Esophagus squamous epithelium (tissue), 5 donors: ENCODE measurements at regions not wholly inside any gene's neighbourhood (a gene's known extent, or its start where the extent isn't known, plus 50 kb on each side); places are given as distances from the start of the nearest gene placed in this dataset.

Source experiments
- DNase-seq: peaks from one replicate; lab custom pipeline; 2025; lab: John Stamatoyannopoulos, UW
- H3K27ac ChIP-seq, 4 donors: fragments of 200-600 bp; sonication (generic); one replicate each; pipeline ENCODE4 v1.5.1; 2016 to 2019; ENCODE audit warnings: mild to moderate bottlenecking in 1 of 4
- H3K27me3 ChIP-seq, 4 donors: fragments of 200-600 bp; sonication (generic); 1 replicate in 3 of 4; 2 replicates in 1 of 4; pipeline versions ENCODE4 v1.5.1 to v1.6.0; 2017 to 2021; ENCODE audit warnings: antibody characterized with exemption in 1 of 4
- H3K36me3 ChIP-seq, 3 donors: fragments of 200-600 bp; sonication (generic); one replicate each; pipeline ENCODE4 v1.5.1; 2016 to 2019
- H3K4me1 ChIP-seq, 3 donors: fragments of 200-600 bp; sonication (generic); one replicate each; pipeline ENCODE4 v1.5.1; 2017 to 2019
- H3K4me3 ChIP-seq, 4 donors: fragments of 200-600 bp; sonication (generic); 1 replicate in 3 of 4; 2 replicates in 1 of 4; pipeline ENCODE4 v1.5.1; 2016 to 2019; ENCODE audit warnings: mild to moderate bottlenecking in 2 of 4, moderate library complexity in 1 of 4
- H3K9me3 ChIP-seq, 3 donors: fragments of 200-600 bp; sonication (generic); one replicate each; pipeline ENCODE4 v1.5.1; 2016 to 2019
- POLR2A ChIP-seq, 4 donors: fragments of 450-650 bp; IDR thresholded peaks; one replicate each; pipeline ENCODE4 v1.6.1; 2017; ENCODE audit warnings: antibody characterized with exemption in 4 of 4, mild to moderate bottlenecking in 4 of 4, moderate library complexity in 3 of 4
- WGBS, 2 donors: methylation state at CpG; one replicate each; pipeline ENCODE4 v1.1.5; 2018; 5-methylcytosine and 5-hydroxymethylcytosine counted together
- intact Hi-C: fragments of 100-400 bp; cut with DNase I; formaldehyde crosslinking; loops from one replicate; pipeline ENCODE4 v1.15.0; 2022
- TF ChIP-seq, protein P1 (sequence below), 6 experiments: fragments of 450-650 bp in 4 of 6; fragments of 200-600 bp in 2 of 6; sonication (generic) in 2 of 6; IDR thresholded peaks; one replicate each; pipeline ENCODE4 v1.5.1; 2016 to 2019; ENCODE audit warnings: antibody characterized with exemption in 6 of 6, mild to moderate bottlenecking in 4 of 6, moderate library complexity in 4 of 6
- donor health status: DM: yes; HTN: yes; CAD: no.

DNA sequence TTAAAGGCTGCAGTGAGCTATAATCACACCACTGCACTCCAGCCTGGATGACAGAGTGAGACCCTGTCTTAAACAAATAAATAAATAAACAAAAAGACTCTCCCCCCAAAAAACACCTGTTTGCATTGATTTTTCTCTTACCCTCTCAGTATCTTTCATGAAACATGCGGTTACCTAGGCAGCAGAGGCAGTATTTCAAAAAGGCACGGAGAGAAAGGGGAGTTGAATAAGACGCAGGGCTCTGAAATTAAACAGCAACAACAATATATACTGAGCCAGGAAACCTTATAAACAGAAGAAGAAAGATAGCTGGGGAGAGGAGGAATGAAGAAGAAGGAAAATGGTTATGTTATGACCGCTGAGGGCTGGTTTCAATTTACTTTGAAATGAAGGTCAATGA, 277.6 kb downstream of the BTG1 start:
- no peaks in the 10 kb centered on the region for H3K9me3 ChIP-seq
- no peak for DNase-seq
- H3K36me3 ChIP-seq, result no peaks in the 10 kb centered on the region
- no peak overlapping the region for H3K4me3 ChIP-seq
- H3K4me1 ChIP-seq, result peaks cover 0 to 12% (median 0%) of the 10 kb centered on the region in 3 donors
- WGBS, 2 donors, result 88 to 91% methylated on average over 4 of the region's 4 CpGs
- intact Hi-C loops, result no loop called here
- H3K27ac ChIP-seq, result no peak overlapping the region
- TF ChIP-seq POLR2A (IDR thresholded peaks at IDR 0.05), result no peak
- TF ChIP-seq, protein P1, sequence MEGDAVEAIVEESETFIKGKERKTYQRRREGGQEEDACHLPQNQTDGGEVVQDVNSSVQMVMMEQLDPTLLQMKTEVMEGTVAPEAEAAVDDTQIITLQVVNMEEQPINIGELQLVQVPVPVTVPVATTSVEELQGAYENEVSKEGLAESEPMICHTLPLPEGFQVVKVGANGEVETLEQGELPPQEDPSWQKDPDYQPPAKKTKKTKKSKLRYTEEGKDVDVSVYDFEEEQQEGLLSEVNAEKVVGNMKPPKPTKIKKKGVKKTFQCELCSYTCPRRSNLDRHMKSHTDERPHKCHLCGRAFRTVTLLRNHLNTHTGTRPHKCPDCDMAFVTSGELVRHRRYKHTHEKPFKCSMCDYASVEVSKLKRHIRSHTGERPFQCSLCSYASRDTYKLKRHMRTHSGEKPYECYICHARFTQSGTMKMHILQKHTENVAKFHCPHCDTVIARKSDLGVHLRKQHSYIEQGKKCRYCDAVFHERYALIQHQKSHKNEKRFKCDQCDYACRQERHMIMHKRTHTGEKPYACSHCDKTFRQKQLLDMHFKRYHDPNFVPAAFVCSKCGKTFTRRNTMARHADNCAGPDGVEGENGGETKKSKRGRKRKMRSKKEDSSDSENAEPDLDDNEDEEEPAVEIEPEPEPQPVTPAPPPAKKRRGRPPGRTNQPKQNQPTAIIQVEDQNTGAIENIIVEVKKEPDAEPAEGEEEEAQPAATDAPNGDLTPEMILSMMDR (IDR thresholded peaks at IDR 0.05), result no peak
- H3K27me3 ChIP-seq, result no peaks in the 10 kb centered on the region

DNA sequence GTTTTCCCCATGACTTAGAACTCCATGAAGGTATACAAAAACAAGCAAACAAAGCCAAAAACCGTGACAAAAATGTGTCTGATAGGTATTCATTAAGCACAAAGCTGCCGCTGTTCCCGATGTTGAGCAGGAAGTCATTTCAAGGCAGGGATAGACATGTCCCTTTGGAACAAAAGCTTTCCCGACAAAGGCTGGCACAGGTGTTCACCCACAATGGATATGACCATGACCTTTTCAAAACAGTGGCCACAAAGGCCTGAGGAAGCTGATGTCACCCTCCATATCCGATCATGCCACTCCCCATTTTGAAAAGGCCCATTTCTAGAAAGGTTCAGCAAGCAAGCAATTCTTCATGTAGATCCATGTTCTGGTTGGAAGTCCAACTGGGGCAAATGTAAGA, 279.1 kb downstream of the BTG1 start:
- H3K27me3 ChIP-seq, result no peaks in the 10 kb centered on the region
- DNase-seq, result no peak
- H3K4me3 ChIP-seq, result no peak overlapping the region
- WGBS, 2 donors, result 39 to 46% methylated on average over 5 of the region's 5 CpGs
- no peak overlapping the region for H3K27ac ChIP-seq
- no peak for TF ChIP-seq POLR2A (IDR thresholded peaks at IDR 0.05)
- TF ChIP-seq, protein P1 (IDR thresholded peaks at IDR 0.05), result no peak
- intact Hi-C loops, result no loop called here
- H3K36me3 ChIP-seq, result no peaks in the 10 kb centered on the region
- H3K4me1 ChIP-seq, result peaks cover 0 to 12% (median 0%) of the 10 kb centered on the region in 3 donors
- no peaks in the 10 kb centered on the region for H3K9me3 ChIP-seq

DNA sequence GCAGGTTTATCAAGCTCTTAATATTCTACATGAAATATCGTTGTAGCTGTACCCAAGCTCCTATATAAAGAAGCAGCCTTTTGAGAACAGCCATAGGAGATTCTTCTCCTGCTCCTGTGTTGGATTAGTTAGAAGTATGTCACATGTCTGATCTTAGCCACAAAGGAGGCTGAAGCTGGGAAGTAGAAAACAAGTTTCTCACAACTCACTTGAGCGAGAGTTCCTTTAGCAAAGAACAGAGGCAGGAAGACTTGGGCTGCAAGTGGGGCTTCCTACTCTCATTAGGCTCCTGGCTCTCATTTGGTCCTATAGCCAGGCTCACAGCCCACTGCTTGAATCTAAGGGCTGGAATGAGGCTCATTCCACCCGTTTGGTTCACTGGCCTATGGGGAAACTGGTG, 281.9 kb downstream of the BTG1 start:
- H3K27ac ChIP-seq, result no peak overlapping the region
- H3K4me1 ChIP-seq, result no peaks in the 10 kb centered on the region
- DNase-seq, result no peak
- intact Hi-C loops, result no loop called here
- 87 to 91% methylated on average over 2 to 3 of the region's 3 CpGs for WGBS, 2 donors
- no peaks in the 10 kb centered on the region for H3K27me3 ChIP-seq
- no peaks in the 10 kb centered on the region for H3K9me3 ChIP-seq
- TF ChIP-seq, protein P1 (IDR thresholded peaks at IDR 0.05), result no peak
- no peak for TF ChIP-seq POLR2A (IDR thresholded peaks at IDR 0.05)
- no peaks in the 10 kb centered on the region for H3K36me3 ChIP-seq
- H3K4me3 ChIP-seq, result no peak overlapping the region

DNA sequence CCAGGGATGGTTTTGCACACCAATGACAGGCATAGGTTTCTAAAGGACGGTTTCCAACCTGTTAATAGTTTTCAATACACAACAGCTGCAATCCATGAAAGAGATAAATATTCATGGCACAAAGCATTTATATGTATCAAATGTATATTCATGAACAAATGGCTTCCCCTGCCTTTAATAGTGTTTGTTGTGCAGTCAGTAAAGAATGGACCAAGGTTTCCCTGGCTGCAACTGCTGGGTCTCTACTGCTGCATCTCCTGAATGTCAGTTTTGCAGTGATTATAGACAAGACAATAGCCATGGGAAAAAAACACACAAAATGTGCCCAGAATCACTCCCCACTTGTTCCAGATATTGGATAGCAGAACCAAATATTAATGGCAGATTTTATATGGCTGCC, 284.1 kb downstream of the BTG1 start:
- Histone ChIP-seq H3K36me3 (no peaks in the 10 kb centered on the region), H3K27me3 (no peaks in the 10 kb centered on the region), H3K27ac (no peak overlapping the region), H3K4me1 (no peaks in the 10 kb centered on the region), H3K4me3 (no peak overlapping the region), H3K9me3 (no peaks in the 10 kb centered on the region)
- WGBS, 2 donors, result 75 to 79% methylated on average over 1 of the region's 1 CpG
- intact Hi-C loops, result no loop called here
- TF ChIP-seq POLR2A (IDR thresholded peaks at IDR 0.05), result no peak
- TF ChIP-seq, protein P1 (IDR thresholded peaks at IDR 0.05), result no peak
- no peak for DNase-seq

DNA sequence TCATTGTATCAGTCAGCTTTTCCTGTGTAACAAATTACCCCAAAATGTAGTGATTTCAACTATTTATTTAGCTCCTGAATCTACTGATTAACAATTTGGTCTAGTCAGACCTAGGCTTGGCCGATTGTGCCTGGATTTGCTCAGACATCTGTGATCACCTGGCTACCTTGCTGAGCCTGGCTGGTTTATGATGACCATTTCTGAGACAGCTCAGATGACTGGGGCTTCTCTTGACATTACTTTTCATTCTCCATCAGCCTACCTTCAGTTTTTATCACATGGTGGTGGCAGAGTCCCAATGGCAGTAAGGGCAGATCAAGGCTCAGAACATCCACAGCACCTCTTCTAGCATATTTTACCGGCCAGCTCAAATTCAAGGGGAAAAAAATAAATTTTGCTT, 286.3 kb downstream of the BTG1 start:
- 89 to 94% methylated on average over 2 of the region's 2 CpGs for WGBS, 2 donors

More for the DNA sequence above, 286.3 kb downstream of the BTG1 start:
- Histone ChIP-seq H3K36me3 (no peaks in the 10 kb centered on the region), H3K9me3 (no peaks in the 10 kb centered on the region), H3K4me3 (no peak overlapping the region), H3K4me1 (peaks cover 0 to 4% (median 0%) of the 10 kb centered on the region in 3 donors), H3K27ac (no peak overlapping the region), H3K27me3 (no peaks in the 10 kb centered on the region)
- intact Hi-C loops, result no loop called here
- DNase-seq, result no peak
- TF ChIP-seq POLR2A (IDR thresholded peaks at IDR 0.05), result no peak
- TF ChIP-seq, protein P1 (IDR thresholded peaks at IDR 0.05), result no peak
